SU-DHL-6 (cell line): ENCODE measurements at regions not wholly inside any gene's neighbourhood (a gene's known extent, or its start where the extent isn't known, plus 50 kb on each side); places are given as distances from the start of the nearest gene placed in this dataset.

Experiments
- H2AFZ ChIP-seq: fragments of 200-600 bp; sonication (generic); 2 replicates; pipeline ENCODE4 v1.6.1; 2014; ENCODE audit warnings: low read depth, mild to moderate bottlenecking, moderate library complexity, mixed read lengths, antibody characterized with exemption, low read length; ENCODE audit not compliant: severe bottlenecking
- H3F3A ChIP-seq: fragments of 200-600 bp; shearing (Covaris generic); 2 replicates; pipeline ENCODE4 v1.6.0; 2016; ENCODE audit warnings: antibody characterized with exemption, mild to moderate bottlenecking; ENCODE audit not compliant: insufficient read depth
- H3K27ac ChIP-seq: fragments of 200-600 bp; sonication (generic); 2 replicates; pipeline ENCODE4 v1.5.1; 2016; ENCODE audit warnings: low read depth, mild to moderate bottlenecking, low read length, moderate library complexity, mixed read lengths
- H3K27me3 ChIP-seq: fragments of 200-600 bp; sonication (generic), shearing (Covaris generic); 2 replicates; pipeline ENCODE4 v1.6.0; 2014; ENCODE audit warnings: mild to moderate bottlenecking, low read length
- H3K36me3 ChIP-seq: fragments of 200-600 bp; sonication (generic); 2 replicates; pipeline ENCODE4 v1.6.1; 2014; ENCODE audit warnings: mild to moderate bottlenecking, low read length, mixed read lengths
- H3K4me2 ChIP-seq: fragments of 300-600, 200-600 bp; shearing (Covaris generic), sonication (generic); 2 replicates; pipeline ENCODE4 v1.6.0; 2014; ENCODE audit warnings: low read length, low read depth, mild to moderate bottlenecking; ENCODE audit not compliant: poor library complexity, severe bottlenecking
- H3K4me3 ChIP-seq: fragments of 200-600 bp; sonication (generic); 2 replicates; pipeline ENCODE4 v1.5.1; 2014; ENCODE audit warnings: antibody characterized with exemption, low read length, mild to moderate bottlenecking, mixed read lengths; ENCODE audit not compliant: insufficient read depth, poor library complexity, severe bottlenecking
- H3K79me2 ChIP-seq: fragments of 200-600 bp; sonication (generic); 2 replicates; pipeline ENCODE4 v1.6.1; 2014; ENCODE audit warnings: mild to moderate bottlenecking, low read length, moderate library complexity; ENCODE audit not compliant: insufficient read depth
- H3K9ac ChIP-seq: fragments of 200-600 bp; sonication (generic); 2 replicates; pipeline ENCODE4 v1.7.0; 2014; ENCODE audit warnings: mild to moderate bottlenecking, low read length
- H3K9me2 ChIP-seq: fragments of 200-600 bp; sonication (generic); replicated peaks from 2 replicates; pipeline ENCODE4 v1.6.1; 2014; ENCODE audit warnings: low read length; ENCODE audit not compliant: insufficient read depth
- H3K9me3 ChIP-seq: fragments of 200-600 bp; sonication (generic); 2 replicates; pipeline ENCODE4 v1.6.1; 2014; ENCODE audit warnings: low read length, mixed read lengths; ENCODE audit not compliant: insufficient read depth
- H4K20me1 ChIP-seq: fragments of 200-600 bp; sonication (generic); 2 replicates; pipeline ENCODE4 v1.6.1; 2014; ENCODE audit warnings: low read depth, mild to moderate bottlenecking, antibody characterized with exemption, low read length, moderate library complexity, mixed read lengths
- CTCF ChIP-seq: fragments of 200-600 bp; sonication (generic); IDR thresholded peaks from one replicate; pipeline ENCODE4 v1.5.1; 2017; ENCODE audit warnings: antibody characterized with exemption, mild to moderate bottlenecking, low read length, moderate library complexity; ENCODE audit not compliant: insufficient read depth, poor library complexity, severe bottlenecking
- EZH2phosphoT487 ChIP-seq: fragments of 200-600 bp; sonication (generic), shearing (Covaris generic); conservative IDR thresholded peaks from 2 replicates; pipeline ENCODE4 v1.6.1; 2018; ENCODE audit warnings: mild to moderate bottlenecking, antibody characterized with exemption, low read length, moderate library complexity, mixed read lengths

GRCh38 chr9:28528049-28528448 is 954.8 kb upstream of the C9orf72 start:
- no peaks in the 10 kb centered on the region for H3K9me3 ChIP-seq
- no peak overlapping the region for H3K4me3 ChIP-seq

GRCh38 chr9:28538132-28538531 is 964.9 kb upstream of the C9orf72 start:
- Histone ChIP-seq H3K4me2 (no peak overlapping the region), H4K20me1 (no peaks in the 10 kb centered on the region), H3K9me3 (no peaks in the 10 kb centered on the region), H3K9ac (no peak overlapping the region), H3K36me3 (no peaks in the 10 kb centered on the region), H3K27me3 (no peaks in the 10 kb centered on the region), H2AFZ (no peak overlapping the region), H3K79me2 (no peaks in the 10 kb centered on the region), H3F3A (no peaks in the 10 kb centered on the region), H3K4me3 (no peak overlapping the region), H3K9me2 (no peaks in the 10 kb centered on the region), H3K27ac (no peak overlapping the region)
- no peak for TF ChIP-seq EZH2phosphoT487
- TF ChIP-seq CTCF: no peak

More at GRCh38 chr9:28528049-28528448, 954.8 kb upstream of the C9orf72 start:
- H3K9ac ChIP-seq: no peak overlapping the region
- H3K9me2 ChIP-seq: no peaks in the 10 kb centered on the region
- no peaks in the 10 kb centered on the region for H4K20me1 ChIP-seq
- no peak for TF ChIP-seq EZH2phosphoT487
- no peak for TF ChIP-seq CTCF
- H3F3A ChIP-seq: no peaks in the 10 kb centered on the region
- H3K4me2 ChIP-seq: no peak overlapping the region
- no peak overlapping the region for H2AFZ ChIP-seq
- no peaks in the 10 kb centered on the region for H3K27me3 ChIP-seq
- H3K27ac ChIP-seq: no peak overlapping the region
- no peaks in the 10 kb centered on the region for H3K79me2 ChIP-seq
- no peaks in the 10 kb centered on the region for H3K36me3 ChIP-seq

- no peaks in the 10 kb centered on the region for H4K20me1 ChIP-seq
- TF ChIP-seq EZH2phosphoT487 (no peak), CTCF (no peak)
- no peaks in the 10 kb centered on the region for H3K79me2 ChIP-seq
- H3K4me2 ChIP-seq: no peak overlapping the region
- H3K9me2 ChIP-seq: no peaks in the 10 kb centered on the region
- no peak overlapping the region for H2AFZ ChIP-seq
- H3K4me3 ChIP-seq: no peak overlapping the region
- H3K27ac ChIP-seq: no peak overlapping the region
- no peaks in the 10 kb centered on the region for H3K27me3 ChIP-seq
- no peak overlapping the region for H3K9ac ChIP-seq
- H3K9me3 ChIP-seq: no peaks in the 10 kb centered on the region
- no peaks in the 10 kb centered on the region for H3F3A ChIP-seq
- no peaks in the 10 kb centered on the region for H3K36me3 ChIP-seq
Observed at GRCh38 chr9:28539434-28540070, 966.3 kb upstream of the C9orf72 start.
